GOT3 (cell line): ENCODE measurements at regions not wholly inside any gene's neighbourhood (a gene's known extent, or its start where the extent isn't known, plus 50 kb on each side); places are given as distances from the start of the nearest gene placed in this dataset.

Experiments
- DNase-seq: peaks from one replicate; lab custom pipeline; 2025; ENCODE audit warnings: mixed read lengths; lab: John Stamatoyannopoulos, UW

- DNase-seq, result no peak
Measured at GRCh38 chr15:38888701-38889221, 324.1 kb upstream of the RASGRP1 start.

GRCh38 chr15:38890194-38890593 is 325.6 kb upstream of the RASGRP1 start:
- no peak for DNase-seq

GRCh38 chr15:38893925-38894242 is 329.3 kb upstream of the RASGRP1 start:
- no peak for DNase-seq

GRCh38 chr15:38894243-38894948 is 329.8 kb upstream of the RASGRP1 start:
- DNase-seq, result no peak

- DNase-seq, result no peak
Measured at GRCh38 chr15:38895326-38896255, 331.0 kb upstream of the RASGRP1 start.

GRCh38 chr15:38896647-38897046 is 332.0 kb upstream of the RASGRP1 start:
- DNase-seq, result no peak

GRCh38 chr15:38897551-38897950 is 332.9 kb upstream of the RASGRP1 start:
- DNase-seq, result no peak

GRCh38 chr15:38898236-38898635 is 333.6 kb upstream of the RASGRP1 start:
- no peak for DNase-seq

- no peak for DNase-seq
Measured at GRCh38 chr15:38899300-38899699, 334.7 kb upstream of the RASGRP1 start.

- DNase-seq, result no peak
Measured at GRCh38 chr15:38904298-38904697, 339.7 kb upstream of the RASGRP1 start.

- no peak for DNase-seq
Measured at GRCh38 chr15:38905632-38906031, 341.0 kb upstream of the RASGRP1 start.

GRCh38 chr15:38920966-38921365 is 356.4 kb upstream of the RASGRP1 start:
- DNase-seq, result no peak

- DNase-seq, result no peak
Measured at GRCh38 chr15:38921471-38921870, 356.9 kb upstream of the RASGRP1 start.

- DNase-seq, result no peak
Measured at GRCh38 chr15:38928431-38928830, 363.8 kb upstream of the RASGRP1 start.

GRCh38 chr15:38930851-38931572 is 366.4 kb upstream of the RASGRP1 start:
- no peak for DNase-seq

GRCh38 chr15:38941399-38941953 is 376.9 kb upstream of the RASGRP1 start:
- DNase-seq, result no peak

- no peak for DNase-seq
Measured at GRCh38 chr15:38944536-38944935, 379.9 kb upstream of the RASGRP1 start.

GRCh38 chr15:38945551-38946298 is 381.1 kb upstream of the RASGRP1 start:
- DNase-seq, result no peak

GRCh38 chr15:38954090-38954489 is 389.5 kb upstream of the RASGRP1 start:
- DNase-seq, result no peak

GRCh38 chr15:38961456-38961855 is 396.8 kb upstream of the RASGRP1 start:
- no peak for DNase-seq

GRCh38 chr15:38961931-38962330 is 397.3 kb upstream of the RASGRP1 start:
- DNase-seq, result no peak
